A549 (cell line): ENCODE measurements at regions not wholly inside any gene's neighbourhood (a gene's known extent, or its start where the extent isn't known, plus 50 kb on each side); places are given as distances from the start of the nearest gene placed in this dataset.

Source experiments
- CBX2 ChIP-seq: fragments of 200-600 bp; sonication (generic); IDR thresholded peaks from 2 replicates; pipeline ENCODE4 v1.6.1; 2016; ENCODE audit warnings: low read depth, mild to moderate bottlenecking, borderline replicate concordance
- CHD2 ChIP-seq: fragments of 150-350 bp; IDR thresholded peaks from 2 replicates; pipeline ENCODE4 v1.6.1; 2014; ENCODE audit warnings: low read length; ENCODE audit not compliant: partially characterized antibody
- JUN ChIP-seq, 2 experiments: fragments of >200 bp; sonication (Bioruptor Twin); formaldehyde crosslinking; IDR thresholded peaks; 2 replicates in 1 of 2; 3 replicates in 1 of 2; pipeline ENCODE4 v1.6.1; 2016 to 2017
- POLR2AphosphoS2 ChIP-seq: conservative IDR thresholded peaks from 2 replicates; pipeline ENCODE4 v1.6.1; 2012; ENCODE audit warnings: low read length, improper control_type of control experiment, inconsistent platforms
- RAD21 ChIP-seq, 2 experiments: fragments of >200 bp in 1 of 2; sonication (Bioruptor Twin) in 1 of 2; formaldehyde crosslinking in 1 of 2; IDR thresholded peaks in 1 of 2; conservative IDR thresholded peaks in 1 of 2; 2 replicates in 1 of 2; 3 replicates in 1 of 2; pipeline ENCODE4 v1.6.1; 2012 to 2018; ENCODE audit warnings: inconsistent platforms in 1 of 2
- SMC3 ChIP-seq: fragments of >200 bp; sonication (Bioruptor Twin); formaldehyde crosslinking; IDR thresholded peaks from 3 replicates; pipeline ENCODE4 v1.6.1; 2018; ENCODE audit warnings: inconsistent platforms
- SREBF2 ChIP-seq: fragments of 450-650 bp; IDR thresholded peaks from 2 replicates; pipeline ENCODE4 v1.6.1; 2014; ENCODE audit warnings: mild to moderate bottlenecking, moderate library complexity
- ZFP36 ChIP-seq: fragments of 450-650 bp; IDR thresholded peaks from 2 replicates; pipeline ENCODE4 v1.6.1; 2014; ENCODE audit warnings: borderline replicate concordance; ENCODE audit not compliant: partially characterized antibody
- TF ChIP-seq, protein P1 (sequence below): fragments of >200 bp; sonication (Bioruptor Twin); formaldehyde crosslinking; IDR thresholded peaks from 3 replicates; pipeline ENCODE4 v1.5.1; 2016

DNA sequence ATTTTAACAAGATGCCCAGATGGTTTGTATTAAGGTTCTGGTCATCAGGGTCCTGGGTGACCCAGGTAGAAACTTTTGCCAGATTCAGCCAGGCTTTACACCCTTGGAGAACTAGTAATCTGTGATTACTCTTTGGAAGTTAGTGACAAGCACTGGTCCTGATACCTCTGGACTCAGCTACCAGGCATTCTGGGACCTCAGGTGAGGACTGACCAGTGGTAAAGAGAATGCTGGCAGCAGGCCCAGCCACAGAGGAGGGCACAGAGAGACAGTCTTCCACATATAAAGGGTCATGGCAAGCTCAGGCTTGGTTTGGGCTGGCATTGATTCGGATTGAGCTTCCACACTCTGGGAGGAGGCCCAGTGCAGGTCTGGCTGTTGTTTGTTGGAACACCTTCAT, 112.0 kb upstream of the CHST15 start:
- TF ChIP-seq CBX2 (no peak), SREBF2 (no peak), SMC3 (no peak), JUN (IDR thresholded peaks at IDR 0.05) (no peak), RAD21 (conservative IDR thresholded peaks at IDR 0.05 in 1 of 2, IDR thresholded peaks at IDR 0.05 in 1 of 2) (no peak), POLR2AphosphoS2 (no peak), CHD2 (no peak), ZFP36 (no peak)
- TF ChIP-seq, protein P1, sequence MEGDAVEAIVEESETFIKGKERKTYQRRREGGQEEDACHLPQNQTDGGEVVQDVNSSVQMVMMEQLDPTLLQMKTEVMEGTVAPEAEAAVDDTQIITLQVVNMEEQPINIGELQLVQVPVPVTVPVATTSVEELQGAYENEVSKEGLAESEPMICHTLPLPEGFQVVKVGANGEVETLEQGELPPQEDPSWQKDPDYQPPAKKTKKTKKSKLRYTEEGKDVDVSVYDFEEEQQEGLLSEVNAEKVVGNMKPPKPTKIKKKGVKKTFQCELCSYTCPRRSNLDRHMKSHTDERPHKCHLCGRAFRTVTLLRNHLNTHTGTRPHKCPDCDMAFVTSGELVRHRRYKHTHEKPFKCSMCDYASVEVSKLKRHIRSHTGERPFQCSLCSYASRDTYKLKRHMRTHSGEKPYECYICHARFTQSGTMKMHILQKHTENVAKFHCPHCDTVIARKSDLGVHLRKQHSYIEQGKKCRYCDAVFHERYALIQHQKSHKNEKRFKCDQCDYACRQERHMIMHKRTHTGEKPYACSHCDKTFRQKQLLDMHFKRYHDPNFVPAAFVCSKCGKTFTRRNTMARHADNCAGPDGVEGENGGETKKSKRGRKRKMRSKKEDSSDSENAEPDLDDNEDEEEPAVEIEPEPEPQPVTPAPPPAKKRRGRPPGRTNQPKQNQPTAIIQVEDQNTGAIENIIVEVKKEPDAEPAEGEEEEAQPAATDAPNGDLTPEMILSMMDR, result no peak
